ENCODE measurements at regions not wholly inside any gene's neighbourhood (a gene's known extent, or its start where the extent isn't known, plus 50 kb on each side); places are given as distances from the start of the nearest gene placed in this dataset.
A peak's percentile ranks its signal among the peaks of the same experiment; 100 is the strongest.

DNA sequence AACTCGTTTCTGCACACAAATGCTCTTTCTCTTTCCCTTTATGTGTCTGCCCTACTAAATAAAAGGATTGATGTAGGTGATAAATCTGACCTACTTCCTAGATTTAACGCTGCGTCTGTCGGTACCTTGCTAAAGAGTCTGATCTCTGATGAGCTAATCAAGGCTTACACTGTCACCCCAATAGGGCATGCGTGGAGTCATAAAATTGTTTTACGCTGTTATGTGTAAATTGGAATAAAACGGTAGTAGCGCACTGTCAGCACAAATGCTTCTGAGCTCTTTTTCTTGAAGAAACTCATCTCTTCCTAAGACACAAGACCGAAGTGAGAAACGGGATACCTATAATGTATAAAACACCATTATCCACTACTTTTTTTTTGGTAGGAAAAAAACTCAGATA is 2106.3 kb upstream of the WWC1 start (continued):
- TF ChIP-seq, protein P1, sequence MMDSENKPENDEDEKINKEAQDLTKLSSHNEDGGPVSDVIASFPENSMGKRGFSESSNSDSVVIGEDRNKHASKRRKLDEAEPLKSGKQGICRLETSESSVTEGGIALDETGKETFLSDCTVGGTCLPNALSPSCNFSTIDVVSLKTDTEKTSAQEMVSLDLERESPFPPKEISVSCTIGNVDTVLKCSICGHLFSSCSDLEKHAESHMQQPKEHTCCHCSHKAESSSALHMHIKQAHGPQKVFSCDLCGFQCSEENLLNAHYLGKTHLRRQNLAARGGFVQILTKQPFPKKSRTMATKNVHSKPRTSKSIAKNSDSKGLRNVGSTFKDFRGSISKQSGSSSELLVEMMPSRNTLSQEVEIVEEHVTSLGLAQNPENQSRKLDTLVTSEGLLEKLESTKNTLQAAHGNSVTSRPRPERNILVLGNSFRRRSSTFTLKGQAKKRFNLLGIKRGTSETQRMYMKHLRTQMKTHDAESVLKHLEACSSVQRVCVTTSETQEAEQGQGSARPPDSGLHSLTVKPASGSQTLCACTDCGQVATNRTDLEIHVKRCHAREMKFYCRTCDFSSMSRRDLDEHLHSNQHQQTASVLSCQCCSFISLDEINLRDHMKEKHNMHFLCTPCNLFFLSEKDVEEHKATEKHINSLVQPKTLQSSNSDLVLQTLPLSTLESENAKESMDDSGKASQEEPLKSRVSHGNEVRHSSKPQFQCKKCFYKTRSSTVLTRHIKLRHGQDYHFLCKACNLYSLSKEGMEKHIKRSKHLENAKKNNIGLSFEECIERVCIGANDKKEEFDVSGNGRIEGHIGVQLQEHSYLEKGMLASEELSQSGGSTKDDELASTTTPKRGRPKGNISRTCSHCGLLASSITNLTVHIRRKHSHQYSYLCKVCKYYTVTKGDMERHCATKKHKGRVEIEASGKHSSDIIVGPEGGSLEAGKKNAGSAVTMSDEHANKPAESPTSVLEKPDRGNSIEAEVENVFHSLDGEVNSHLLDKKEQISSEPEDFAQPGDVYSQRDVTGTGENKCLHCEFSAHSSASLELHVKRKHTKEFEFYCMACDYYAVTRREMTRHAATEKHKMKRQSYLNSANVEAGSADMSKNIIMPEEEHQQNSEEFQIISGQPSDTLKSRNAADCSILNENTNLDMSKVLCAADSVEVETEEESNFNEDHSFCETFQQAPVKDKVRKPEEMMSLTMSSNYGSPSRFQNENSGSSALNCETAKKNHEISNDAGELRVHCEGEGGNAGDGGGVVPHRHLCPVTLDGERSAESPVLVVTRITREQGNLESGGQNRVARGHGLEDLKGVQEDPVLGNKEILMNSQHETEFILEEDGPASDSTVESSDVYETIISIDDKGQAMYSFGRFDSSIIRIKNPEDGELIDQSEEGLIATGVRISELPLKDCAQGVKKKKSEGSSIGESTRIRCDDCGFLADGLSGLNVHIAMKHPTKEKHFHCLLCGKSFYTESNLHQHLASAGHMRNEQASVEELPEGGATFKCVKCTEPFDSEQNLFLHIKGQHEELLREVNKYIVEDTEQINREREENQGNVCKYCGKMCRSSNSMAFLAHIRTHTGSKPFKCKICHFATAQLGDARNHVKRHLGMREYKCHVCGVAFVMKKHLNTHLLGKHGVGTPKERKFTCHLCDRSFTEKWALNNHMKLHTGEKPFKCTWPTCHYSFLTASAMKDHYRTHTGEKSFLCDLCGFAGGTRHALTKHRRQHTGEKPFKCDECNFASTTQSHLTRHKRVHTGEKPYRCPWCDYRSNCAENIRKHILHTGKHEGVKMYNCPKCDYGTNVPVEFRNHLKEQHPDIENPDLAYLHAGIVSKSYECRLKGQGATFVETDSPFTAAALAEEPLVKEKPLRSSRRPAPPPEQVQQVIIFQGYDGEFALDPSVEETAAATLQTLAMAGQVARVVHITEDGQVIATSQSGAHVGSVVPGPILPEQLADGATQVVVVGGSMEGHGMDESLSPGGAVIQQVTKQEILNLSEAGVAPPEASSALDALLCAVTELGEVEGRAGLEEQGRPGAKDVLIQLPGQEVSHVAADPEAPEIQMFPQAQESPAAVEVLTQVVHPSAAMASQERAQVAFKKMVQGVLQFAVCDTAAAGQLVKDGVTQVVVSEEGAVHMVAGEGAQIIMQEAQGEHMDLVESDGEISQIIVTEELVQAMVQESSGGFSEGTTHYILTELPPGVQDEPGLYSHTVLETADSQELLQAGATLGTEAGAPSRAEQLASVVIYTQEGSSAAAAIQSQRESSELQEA (CRISPR knock-in tag; IDR thresholded peaks at IDR 0.05; ENCODE audit: not compliant biosample characterization) = no peak
- no peak for TF ChIP-seq HHEX (CRISPR knock-in tag; IDR thresholded peaks at IDR 0.05)
- TF ChIP-seq, protein P2, sequence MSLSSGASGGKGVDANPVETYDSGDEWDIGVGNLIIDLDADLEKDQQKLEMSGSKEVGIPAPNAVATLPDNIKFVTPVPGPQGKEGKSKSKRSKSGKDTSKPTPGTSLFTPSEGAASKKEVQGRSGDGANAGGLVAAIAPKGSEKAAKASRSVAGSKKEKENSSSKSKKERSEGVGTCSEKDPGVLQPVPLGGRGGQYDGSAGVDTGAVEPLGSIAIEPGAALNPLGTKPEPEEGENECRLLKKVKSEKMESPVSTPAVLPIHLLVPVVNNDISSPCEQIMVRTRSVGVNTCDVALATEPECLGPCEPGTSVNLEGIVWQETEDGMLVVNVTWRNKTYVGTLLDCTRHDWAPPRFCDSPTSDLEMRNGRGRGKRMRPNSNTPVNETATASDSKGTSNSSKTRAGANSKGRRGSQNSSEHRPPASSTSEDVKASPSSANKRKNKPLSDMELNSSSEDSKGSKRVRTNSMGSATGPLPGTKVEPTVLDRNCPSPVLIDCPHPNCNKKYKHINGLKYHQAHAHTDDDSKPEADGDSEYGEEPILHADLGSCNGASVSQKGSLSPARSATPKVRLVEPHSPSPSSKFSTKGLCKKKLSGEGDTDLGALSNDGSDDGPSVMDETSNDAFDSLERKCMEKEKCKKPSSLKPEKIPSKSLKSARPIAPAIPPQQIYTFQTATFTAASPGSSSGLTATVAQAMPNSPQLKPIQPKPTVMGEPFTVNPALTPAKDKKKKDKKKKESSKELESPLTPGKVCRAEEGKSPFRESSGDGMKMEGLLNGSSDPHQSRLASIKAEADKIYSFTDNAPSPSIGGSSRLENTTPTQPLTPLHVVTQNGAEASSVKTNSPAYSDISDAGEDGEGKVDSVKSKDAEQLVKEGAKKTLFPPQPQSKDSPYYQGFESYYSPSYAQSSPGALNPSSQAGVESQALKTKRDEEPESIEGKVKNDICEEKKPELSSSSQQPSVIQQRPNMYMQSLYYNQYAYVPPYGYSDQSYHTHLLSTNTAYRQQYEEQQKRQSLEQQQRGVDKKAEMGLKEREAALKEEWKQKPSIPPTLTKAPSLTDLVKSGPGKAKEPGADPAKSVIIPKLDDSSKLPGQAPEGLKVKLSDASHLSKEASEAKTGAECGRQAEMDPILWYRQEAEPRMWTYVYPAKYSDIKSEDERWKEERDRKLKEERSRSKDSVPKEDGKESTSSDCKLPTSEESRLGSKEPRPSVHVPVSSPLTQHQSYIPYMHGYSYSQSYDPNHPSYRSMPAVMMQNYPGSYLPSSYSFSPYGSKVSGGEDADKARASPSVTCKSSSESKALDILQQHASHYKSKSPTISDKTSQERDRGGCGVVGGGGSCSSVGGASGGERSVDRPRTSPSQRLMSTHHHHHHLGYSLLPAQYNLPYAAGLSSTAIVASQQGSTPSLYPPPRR (CRISPR knock-in tag; IDR thresholded peaks at IDR 0.05; ENCODE audit: borderline replicate concordance) = no peak
- peak; percentile 44 for TF ChIP-seq MAFF (IDR thresholded peaks at IDR 0.05; ENCODE audit: low read depth, low read length)
- TF ChIP-seq TP53 (CRISPR knock-in tag; conservative IDR thresholded peaks at IDR 0.05) = no peak
- TF ChIP-seq SMAD1 (CRISPR knock-in tag; IDR thresholded peaks at IDR 0.05; ENCODE audit: borderline replicate concordance, low read depth) = no peak
- TF ChIP-seq ZNF761 (CRISPR knock-in tag; conservative IDR thresholded peaks at IDR 0.05) = no peak
- TF ChIP-seq MAFK (conservative IDR thresholded peaks at IDR 0.05 in 1 of 2, IDR thresholded peaks at IDR 0.05 in 1 of 2; ENCODE audit: low read length in 2 of 2) = peak in 1 of 2 experiments; percentile 73; a peak in 2 of 4 replicates
